CD8-positive, alpha-beta memory T cell (primary cell): ENCODE measurements at regions not wholly inside any gene's neighbourhood (a gene's known extent, or its start where the extent isn't known, plus 50 kb on each side); places are given as distances from the start of the nearest gene placed in this dataset.
A peak's percentile ranks its signal among the peaks of the same experiment; 100 is the strongest.

Experiments used
- CTCF ChIA-PET: fragments of 350-600 bp; sonication (Branson Sonifier 250); formaldehyde crosslinking; loops from one replicate; lab custom pipeline; 2021; ENCODE audit warnings: antibody characterized with exemption; lab: Charles Lee
- POLR2A ChIA-PET: fragments of 350-600 bp; sonication (Branson Sonifier 250); formaldehyde crosslinking; loops from one replicate; lab custom pipeline; 2021; ENCODE audit warnings: antibody characterized with exemption; lab: Charles Lee
- DNase-seq, 5 donors: peaks; one replicate each; pipeline versions ENCODE4 v3.0.0 to v3.0.0-alpha.2; 2020 to 2022; ENCODE audit warnings: mixed read lengths in 1 of 5
- H3K27ac ChIP-seq: one replicate; pipeline ENCODE4 v1.7.0; 2013; ENCODE audit warnings: low read depth, mild to moderate bottlenecking, low read length, moderate library complexity
- H3K27me3 ChIP-seq: 2 replicates; pipeline ENCODE4 v1.7.0; 2013; ENCODE audit warnings: low read length, mild to moderate bottlenecking; ENCODE audit not compliant: insufficient read depth, poor library complexity, severe bottlenecking
- H3K36me3 ChIP-seq: 2 replicates; pipeline ENCODE4 v1.7.0; 2013; ENCODE audit warnings: mild to moderate bottlenecking, low read length, moderate library complexity; ENCODE audit not compliant: insufficient read depth
- H3K4me1 ChIP-seq: 2 replicates; pipeline ENCODE4 v1.7.0; 2013; ENCODE audit warnings: mild to moderate bottlenecking, low read length, moderate library complexity; ENCODE audit not compliant: insufficient read depth
- H3K4me3 ChIP-seq: 2 replicates; pipeline ENCODE4 v1.7.0; 2013; ENCODE audit warnings: mild to moderate bottlenecking, low read length
- H3K9me3 ChIP-seq: 2 replicates; pipeline ENCODE4 v1.7.0; 2013; ENCODE audit warnings: mild to moderate bottlenecking, low read length
- H3K27ac Mint-ChIP-seq, 8 donors: one replicate each; pipeline ENCODE4 v1.8.0; 2020 to 2021; ENCODE audit warnings: mixed read lengths in 8 of 8, mild to moderate bottlenecking in 6 of 8, inconsistent platforms in 3 of 8, moderate library complexity in 3 of 8
- H3K27me3 Mint-ChIP-seq, 2 donors: one replicate each; pipeline ENCODE4 v1.8.0; 2020 to 2021; ENCODE audit warnings: mixed read lengths in 2 of 2, mild to moderate bottlenecking in 1 of 2, moderate library complexity in 1 of 2
- H3K36me3 Mint-ChIP-seq, 3 donors: one replicate each; pipeline ENCODE4 v1.8.0; 2020 to 2021; ENCODE audit warnings: mixed read lengths in 3 of 3, inconsistent platforms in 1 of 3, mild to moderate bottlenecking in 1 of 3
- H3K4me1 Mint-ChIP-seq, 3 donors: one replicate each; pipeline ENCODE4 v1.8.0; 2020 to 2021; ENCODE audit warnings: mixed read lengths in 3 of 3, inconsistent platforms in 1 of 3, mild to moderate bottlenecking in 1 of 3
- H3K4me3 Mint-ChIP-seq, 7 donors: one replicate each; pipeline ENCODE4 v1.8.0; 2020 to 2021; ENCODE audit warnings: mixed read lengths in 7 of 7, mild to moderate bottlenecking in 6 of 7, moderate library complexity in 4 of 7, inconsistent platforms in 2 of 7
- H3K9me3 Mint-ChIP-seq, 5 donors: one replicate each; pipeline ENCODE4 v1.8.0; 2020 to 2022; ENCODE audit warnings: mixed read lengths in 5 of 5, mild to moderate bottlenecking in 3 of 5, moderate library complexity in 2 of 5, inconsistent platforms in 1 of 5

DNA sequence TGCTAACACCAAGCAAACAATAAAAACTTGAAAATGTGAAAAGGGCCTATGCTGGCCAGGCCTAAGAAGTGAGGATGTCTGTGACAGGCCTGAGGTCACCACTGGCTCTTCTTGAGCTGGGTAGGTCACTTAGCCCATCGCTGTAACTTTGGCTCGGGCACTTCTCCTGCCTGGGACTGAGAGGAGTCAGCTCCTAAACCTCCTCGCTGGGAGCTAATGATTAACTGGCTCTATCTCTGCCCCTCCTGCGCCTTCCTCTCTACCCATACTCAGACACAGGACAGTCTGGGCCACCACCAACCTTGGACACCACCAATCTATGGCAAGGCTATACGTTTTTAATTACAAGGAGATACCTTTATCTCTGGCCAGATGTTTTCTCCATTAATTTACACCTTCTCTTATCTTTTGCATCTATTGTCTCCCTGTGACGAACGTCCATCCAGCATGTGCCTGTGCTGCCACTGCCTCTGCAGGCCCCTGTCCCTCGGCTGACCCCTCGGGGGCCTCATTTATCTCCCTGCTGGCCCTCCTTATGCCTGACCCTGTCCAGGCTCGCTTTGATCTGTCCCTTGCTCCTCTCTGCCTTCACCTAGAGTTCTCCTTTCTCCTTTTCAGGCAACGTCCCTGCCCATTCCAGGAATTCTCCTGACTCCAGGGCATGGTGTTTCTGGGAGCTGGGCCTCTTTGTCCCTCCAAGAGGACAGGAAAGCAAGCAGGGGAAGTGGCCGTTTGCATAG is 149.1 kb upstream of the GATA6 start:
- ChIA-PET CTCF (interaction anchor here (1.3 kb wide), 1 partner anchor 23 kb away, joined by 3 read pairs; no protein-coding TSS in a partner anchor), POLR2A (no interaction called here)
- no peak overlapping the region for H3K4me3 ChIP-seq
- no peaks in the 10 kb centered on the region for H3K4me1 Mint-ChIP-seq
- DNase-seq = no peak
- H3K36me3 Mint-ChIP-seq = peaks cover 0 to 3% (median 1%) of the 10 kb centered on the region in 3 donors
- no peaks in the 10 kb centered on the region for H3K4me1 ChIP-seq
- no peak overlapping the region for H3K4me3 Mint-ChIP-seq
- H3K27ac ChIP-seq = no peak overlapping the region
- H3K9me3 Mint-ChIP-seq = peaks cover 0 to 2% (median 0%) of the 10 kb centered on the region in 5 donors
- H3K27ac Mint-ChIP-seq = no peak overlapping the region
- no peaks in the 10 kb centered on the region for H3K36me3 ChIP-seq
- no peaks in the 10 kb centered on the region for H3K27me3 ChIP-seq
- H3K9me3 ChIP-seq = no peaks in the 10 kb centered on the region
- peaks cover 2 to 5% of the 10 kb centered on the region in 2 donors for H3K27me3 Mint-ChIP-seq

DNA sequence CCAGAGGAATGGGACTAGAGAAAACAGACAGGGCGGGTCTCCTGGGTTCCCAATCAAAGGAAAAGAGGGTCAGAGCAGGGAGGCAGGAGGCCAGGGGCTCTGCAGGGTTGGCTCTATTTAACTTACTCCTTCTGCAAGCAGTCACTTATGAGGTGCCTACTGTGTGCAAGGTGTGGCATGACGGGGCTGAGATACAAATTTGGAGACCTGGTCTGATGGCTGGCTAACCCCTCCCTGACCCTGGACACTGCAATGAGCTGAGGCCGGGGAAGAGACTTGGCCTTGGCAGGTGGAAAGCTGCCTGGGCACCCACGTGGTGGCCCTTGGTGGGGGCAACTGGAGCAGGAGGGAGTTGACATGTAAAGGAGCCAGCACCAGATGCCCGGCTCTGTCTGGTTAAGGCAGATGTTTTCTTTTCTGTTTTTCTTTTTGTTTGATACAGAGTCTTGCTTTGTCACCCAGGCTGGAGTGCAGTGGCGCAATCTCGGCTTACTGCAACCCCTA is 148.5 kb upstream of the GATA6 start:
- Histone ChIP-seq H3K27ac (no peak overlapping the region), H3K36me3 (no peaks in the 10 kb centered on the region), H3K4me3 (no peak overlapping the region), H3K27me3 (no peaks in the 10 kb centered on the region), H3K4me1 (no peaks in the 10 kb centered on the region), H3K9me3 (no peaks in the 10 kb centered on the region)
- no peak overlapping the region for H3K27ac Mint-ChIP-seq
- DNase-seq = no peak
- H3K27me3 Mint-ChIP-seq = peaks cover 2 to 3% of the 10 kb centered on the region in 2 donors
- H3K4me1 Mint-ChIP-seq = no peaks in the 10 kb centered on the region
- no peak overlapping the region for H3K4me3 Mint-ChIP-seq
- ChIA-PET CTCF (interaction anchor here (1.3 kb wide), 1 partner anchor 23 kb away, joined by 3 read pairs; no protein-coding TSS in a partner anchor), POLR2A (no interaction called here)
- H3K36me3 Mint-ChIP-seq = peaks cover 0 to 3% (median 1%) of the 10 kb centered on the region in 3 donors
- peaks cover 0 to 2% (median 0%) of the 10 kb centered on the region in 5 donors for H3K9me3 Mint-ChIP-seq

DNA sequence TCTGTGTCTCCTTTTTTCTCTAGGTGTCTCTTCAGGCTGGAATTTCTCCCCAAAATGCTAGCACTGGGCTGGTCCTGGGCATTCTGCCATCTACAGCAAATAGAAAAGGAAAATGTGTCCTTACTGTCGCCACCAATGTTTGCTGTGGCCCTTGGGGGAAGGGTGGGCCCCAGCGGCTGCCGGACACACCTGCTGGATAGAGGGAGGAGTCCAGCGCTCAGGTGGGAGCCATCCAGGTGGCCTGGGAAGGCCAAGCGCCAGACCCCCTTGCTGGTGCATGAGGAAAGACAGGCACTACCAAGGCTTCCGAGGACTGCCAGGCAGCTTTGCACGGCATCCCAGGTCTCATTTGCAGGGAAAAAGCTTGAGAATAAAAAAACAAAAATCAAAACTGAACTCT is 147.7 kb upstream of the GATA6 start:
- H3K9me3 Mint-ChIP-seq = no peaks in the 10 kb centered on the region
- H3K4me3 ChIP-seq = no peak overlapping the region
- no peak overlapping the region for H3K27ac ChIP-seq
- no peaks in the 10 kb centered on the region for H3K4me1 ChIP-seq
- H3K36me3 Mint-ChIP-seq = peaks cover 0 to 3% (median 1%) of the 10 kb centered on the region in 3 donors
- no peaks in the 10 kb centered on the region for H3K27me3 ChIP-seq
- CTCF ChIA-PET = no interaction called here
- H3K27me3 Mint-ChIP-seq = peaks cover 2 to 3% of the 10 kb centered on the region in 2 donors
- H3K4me1 Mint-ChIP-seq = no peaks in the 10 kb centered on the region
- no peaks in the 10 kb centered on the region for H3K9me3 ChIP-seq
- no peak overlapping the region for H3K27ac Mint-ChIP-seq
- POLR2A ChIA-PET = no interaction called here
- no peak overlapping the region for H3K4me3 Mint-ChIP-seq
- no peaks in the 10 kb centered on the region for H3K36me3 ChIP-seq
- no peak for DNase-seq

DNA sequence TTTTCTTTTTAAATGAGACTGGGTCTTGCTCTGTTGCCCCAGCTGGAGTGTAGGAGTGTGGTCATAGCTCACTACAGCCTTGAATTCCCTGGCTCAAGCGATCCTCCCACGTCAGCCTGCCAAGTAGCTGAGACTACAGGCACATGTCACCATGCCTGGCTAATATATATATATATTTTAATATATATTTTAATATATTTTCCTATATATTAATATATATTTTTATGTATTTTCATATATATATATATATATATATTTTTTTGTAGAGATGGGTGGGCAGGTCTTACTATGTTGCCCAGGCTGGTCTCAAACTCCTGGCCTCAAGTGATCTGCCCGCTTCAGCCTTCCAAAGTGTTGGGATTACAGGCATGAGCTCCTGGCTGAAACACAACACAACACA is 144.5 kb upstream of the GATA6 start:
- Histone ChIP-seq H3K4me1 (no peaks in the 10 kb centered on the region), H3K27ac (no peak overlapping the region), H3K36me3 (no peaks in the 10 kb centered on the region), H3K9me3 (no peaks in the 10 kb centered on the region), H3K27me3 (peaks cover 3% of the 10 kb centered on the region), H3K4me3 (no peak overlapping the region)
- H3K4me1 Mint-ChIP-seq = no peaks in the 10 kb centered on the region
- H3K36me3 Mint-ChIP-seq = no peaks in the 10 kb centered on the region
- CTCF ChIA-PET = no interaction called here
- no peaks in the 10 kb centered on the region for H3K9me3 Mint-ChIP-seq
- H3K4me3 Mint-ChIP-seq = no peak overlapping the region
- peaks cover 5 to 9% of the 10 kb centered on the region in 2 donors for H3K27me3 Mint-ChIP-seq
- DNase-seq = no peak
- H3K27ac Mint-ChIP-seq = no peak overlapping the region
- POLR2A ChIA-PET = no interaction called here

DNA sequence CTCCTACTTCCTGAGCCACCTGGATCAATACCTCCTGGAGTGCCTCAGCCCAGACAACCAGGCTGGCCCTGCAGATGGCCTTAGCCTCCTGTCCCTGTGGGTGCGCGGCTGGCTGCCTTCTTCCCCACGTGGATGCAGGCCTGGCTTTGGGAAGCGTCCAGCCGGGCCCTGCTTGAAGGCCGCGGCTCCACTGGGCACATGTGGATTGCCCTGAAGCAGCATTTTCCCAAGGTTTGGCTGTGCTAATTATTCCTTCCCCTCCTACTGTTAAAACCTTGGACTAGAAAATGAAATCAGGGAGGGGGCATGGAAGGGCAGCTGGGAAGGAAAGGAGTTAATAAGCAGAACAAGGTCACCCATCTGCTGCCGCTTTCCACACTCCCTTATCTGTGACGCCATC is 143.0 kb upstream of the GATA6 start:
- DNase-seq = no peak
- Mint-ChIP-seq H3K9me3 (no peaks in the 10 kb centered on the region), H3K4me1 (no peaks in the 10 kb centered on the region), H3K4me3 (no peak overlapping the region), H3K27me3 (peaks cover 5 to 7% of the 10 kb centered on the region in 2 donors), H3K27ac (no peak overlapping the region), H3K36me3 (no peaks in the 10 kb centered on the region)
- Histone ChIP-seq H3K27ac (no peak overlapping the region), H3K36me3 (no peaks in the 10 kb centered on the region), H3K4me3 (no peak overlapping the region), H3K27me3 (peaks cover 3% of the 10 kb centered on the region), H3K9me3 (no peaks in the 10 kb centered on the region), H3K4me1 (no peaks in the 10 kb centered on the region)
- ChIA-PET POLR2A (no interaction called here), CTCF (no interaction called here)

DNA sequence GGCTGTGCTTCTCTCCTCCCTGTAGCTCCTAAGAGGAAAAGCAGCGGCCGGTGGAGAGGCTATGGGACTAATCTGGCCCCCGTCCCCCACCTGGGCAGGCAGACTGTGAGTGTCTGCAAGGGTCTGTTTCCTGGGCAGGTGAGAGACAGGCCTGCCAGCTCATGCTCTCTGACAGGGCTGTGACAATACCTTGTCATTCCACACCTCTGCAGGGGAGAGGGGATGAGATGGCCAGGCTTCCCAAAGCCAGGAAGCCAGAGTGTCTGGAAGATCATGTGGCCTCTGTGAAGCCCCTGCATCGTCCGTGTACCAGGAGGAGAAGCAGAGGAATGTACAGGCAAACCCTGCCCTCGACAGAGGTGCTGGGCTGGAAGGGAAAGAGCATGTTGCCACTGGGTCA is 142.5 kb upstream of the GATA6 start:
- CTCF ChIA-PET = no interaction called here
- H3K27me3 Mint-ChIP-seq = peaks cover 5 to 7% of the 10 kb centered on the region in 2 donors
- no peaks in the 10 kb centered on the region for H3K9me3 ChIP-seq

DNA sequence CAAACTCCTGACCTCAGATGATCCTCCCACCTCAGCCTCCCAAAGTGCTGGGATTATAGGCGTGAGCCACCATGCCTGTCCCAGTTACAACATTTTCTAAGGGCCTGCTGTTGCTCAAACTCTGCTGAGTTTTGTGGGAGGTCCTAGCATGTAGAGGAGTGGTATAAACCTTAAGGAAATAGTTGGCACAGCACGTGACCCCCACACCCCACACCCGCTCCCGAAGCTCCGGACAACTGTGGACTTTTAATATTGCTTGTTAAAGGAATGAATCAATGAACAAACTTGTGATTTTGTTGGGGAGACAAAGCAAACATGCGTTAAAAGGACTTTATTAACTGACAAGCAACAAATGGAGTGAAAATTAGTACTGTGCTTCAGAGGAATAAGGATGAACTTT is 137.8 kb upstream of the GATA6 start:
- H3K9me3 ChIP-seq = no peaks in the 10 kb centered on the region
- H3K4me1 ChIP-seq = no peaks in the 10 kb centered on the region
- H3K4me1 Mint-ChIP-seq = no peaks in the 10 kb centered on the region
- no peaks in the 10 kb centered on the region for H3K9me3 Mint-ChIP-seq
- no peak overlapping the region for H3K27ac Mint-ChIP-seq
- peaks cover 8 to 9% of the 10 kb centered on the region in 2 donors for H3K27me3 Mint-ChIP-seq
- no peaks in the 10 kb centered on the region for H3K36me3 Mint-ChIP-seq
- CTCF ChIA-PET = no interaction called here
- no peak for DNase-seq
- H3K27me3 ChIP-seq = peaks cover 3% of the 10 kb centered on the region
- H3K36me3 ChIP-seq = no peaks in the 10 kb centered on the region
- H3K4me3 Mint-ChIP-seq = no peak overlapping the region
- no peak overlapping the region for H3K4me3 ChIP-seq
- POLR2A ChIA-PET = no interaction called here
- H3K27ac ChIP-seq = no peak overlapping the region

More for the DNA sequence above, 142.5 kb upstream of the GATA6 start:
- H3K4me1 Mint-ChIP-seq = no peaks in the 10 kb centered on the region
- H3K4me3 ChIP-seq = no peak overlapping the region
- no peaks in the 10 kb centered on the region for H3K9me3 Mint-ChIP-seq
- H3K27me3 ChIP-seq = peaks cover 3% of the 10 kb centered on the region
- no peaks in the 10 kb centered on the region for H3K36me3 ChIP-seq
- no peak overlapping the region for H3K27ac ChIP-seq
- no peak for DNase-seq
- no peak overlapping the region for H3K4me3 Mint-ChIP-seq
- H3K27ac Mint-ChIP-seq = peak overlapping the region in 1 of 8 donors; percentile 10
- no peaks in the 10 kb centered on the region for H3K4me1 ChIP-seq
- POLR2A ChIA-PET = no interaction called here
- H3K36me3 Mint-ChIP-seq = no peaks in the 10 kb centered on the region

DNA sequence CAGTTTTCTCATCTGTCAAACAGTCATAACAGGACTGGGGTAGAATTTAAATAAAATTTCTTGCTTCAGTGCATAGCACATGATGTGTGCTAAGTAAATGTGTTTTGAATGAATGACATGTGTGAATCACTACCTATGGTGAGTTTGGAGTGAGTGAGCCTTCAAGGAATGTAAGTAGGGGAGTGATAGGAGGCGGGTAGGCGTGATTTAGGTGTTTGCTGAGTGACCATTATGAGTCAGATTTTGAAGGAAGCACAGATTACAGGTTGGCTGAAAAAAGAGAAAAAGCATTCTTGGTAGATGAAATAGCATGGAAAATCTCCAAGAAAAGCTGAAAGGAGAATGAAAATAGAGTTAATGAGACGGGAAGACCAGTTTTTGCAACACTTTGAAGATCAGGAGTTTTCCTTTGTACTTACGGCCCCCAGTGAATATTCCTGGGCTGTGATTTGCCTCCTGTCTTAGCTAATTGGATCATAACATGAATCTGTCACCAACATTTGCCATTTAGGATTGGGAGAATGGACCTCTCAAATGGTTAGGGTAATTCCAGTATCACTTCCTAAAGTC is 136.9 kb upstream of the GATA6 start:
- Histone ChIP-seq H3K27me3 (no peaks in the 10 kb centered on the region), H3K4me3 (no peak overlapping the region), H3K9me3 (no peaks in the 10 kb centered on the region), H3K27ac (no peak overlapping the region), H3K36me3 (no peaks in the 10 kb centered on the region), H3K4me1 (no peaks in the 10 kb centered on the region)
- H3K9me3 Mint-ChIP-seq = no peaks in the 10 kb centered on the region
- no peak for DNase-seq
- no peak overlapping the region for H3K4me3 Mint-ChIP-seq
- ChIA-PET CTCF (no interaction called here), POLR2A (no interaction called here)
- no peaks in the 10 kb centered on the region for H3K36me3 Mint-ChIP-seq
- H3K27me3 Mint-ChIP-seq = peaks cover 6 to 8% of the 10 kb centered on the region in 2 donors
- no peaks in the 10 kb centered on the region for H3K4me1 Mint-ChIP-seq
- H3K27ac Mint-ChIP-seq = no peak overlapping the region
